ENCODE measurements at regions not wholly inside any gene's neighbourhood (a gene's known extent, or its start where the extent isn't known, plus 50 kb on each side); places are given as distances from the start of the nearest gene placed in this dataset.

DNA sequence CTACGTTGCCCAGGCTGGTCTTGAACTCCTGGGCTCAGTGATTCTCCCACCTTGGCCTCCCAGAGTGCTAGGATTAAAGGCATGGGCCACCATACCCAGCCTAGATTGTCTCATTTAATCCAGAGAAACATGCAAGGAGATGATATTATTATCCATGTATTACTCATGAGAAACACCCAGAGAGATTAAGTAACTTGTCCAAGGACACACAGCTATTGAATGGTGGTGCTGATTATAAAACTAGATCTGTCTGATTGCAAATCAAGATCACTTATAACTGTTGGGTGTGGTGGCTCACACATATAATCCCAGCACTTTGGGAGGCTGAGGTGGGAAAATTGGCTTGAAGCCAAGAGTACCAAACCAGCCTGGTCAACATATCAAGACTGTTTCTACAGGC, 94.4 kb upstream of the ZNF217 start:
- no peaks in the 10 kb centered on the region for H3K9me3 Mint-ChIP-seq
- no peak for DNase-seq
- CTCF ChIA-PET = interaction anchor here (0.6 to 0.7 kb wide), 4 partner anchors 45 to 121 kb away, joined by 3 read pairs; no protein-coding TSS in a partner anchor
- H3K4me1 Mint-ChIP-seq (ENCODE audit: low read depth) = peaks cover 42% of the 10 kb centered on the region
- H3K4me3 Mint-ChIP-seq = no peak overlapping the region
- intact Hi-C loops (cut with micrococcal nuclease) = loop anchor here (2.0 kb wide), 3 partner anchors 35 to 53 kb away; no protein-coding TSS in a partner anchor
- H3K27me3 Mint-ChIP-seq (ENCODE audit: low read depth) = no peaks in the 10 kb centered on the region
- no peak overlapping the region for H3K27ac Mint-ChIP-seq
- no peaks in the 10 kb centered on the region for H3K36me3 Mint-ChIP-seq (ENCODE audit: low read depth)

DNA sequence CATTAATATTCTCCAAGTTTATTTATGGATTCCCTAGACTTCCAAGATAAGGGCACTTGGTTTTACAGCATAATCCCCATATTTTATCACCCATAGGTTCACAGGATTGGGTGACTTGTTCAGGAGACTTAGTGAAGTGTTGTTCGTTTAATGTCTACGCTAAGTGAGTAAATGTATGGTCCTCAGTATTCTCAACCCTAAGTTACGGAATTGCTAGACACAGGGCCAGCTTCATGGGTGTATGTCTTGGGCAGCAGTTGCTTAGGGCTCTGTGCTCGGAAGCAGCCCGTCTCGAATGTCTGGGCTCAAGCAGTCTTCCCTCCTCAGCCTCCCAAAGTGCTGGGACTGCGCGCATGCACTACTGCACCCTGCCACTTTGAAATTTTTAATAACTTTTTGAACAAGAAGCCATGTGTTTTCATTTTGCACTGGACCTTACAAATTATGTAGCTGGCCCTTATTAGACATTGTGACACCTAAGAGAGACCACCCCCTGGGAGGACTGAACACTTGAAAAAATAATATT, 91.5 kb upstream of the ZNF217 start:
- H3K4me1 Mint-ChIP-seq (ENCODE audit: low read depth) = peaks cover 25% of the 10 kb centered on the region
- no peaks in the 10 kb centered on the region for H3K27me3 Mint-ChIP-seq (ENCODE audit: low read depth)
- H3K9me3 Mint-ChIP-seq = no peaks in the 10 kb centered on the region
- intact Hi-C loops (cut with micrococcal nuclease) = no loop called here
- no peak overlapping the region for H3K27ac Mint-ChIP-seq
- H3K4me3 Mint-ChIP-seq = no peak overlapping the region
- no peak for DNase-seq
- H3K36me3 Mint-ChIP-seq (ENCODE audit: low read depth) = no peaks in the 10 kb centered on the region
- CTCF ChIA-PET = interaction anchor here (1.1 kb wide), 1 partner anchor 181 kb away, joined by 3 read pairs; no protein-coding TSS in a partner anchor

DNA sequence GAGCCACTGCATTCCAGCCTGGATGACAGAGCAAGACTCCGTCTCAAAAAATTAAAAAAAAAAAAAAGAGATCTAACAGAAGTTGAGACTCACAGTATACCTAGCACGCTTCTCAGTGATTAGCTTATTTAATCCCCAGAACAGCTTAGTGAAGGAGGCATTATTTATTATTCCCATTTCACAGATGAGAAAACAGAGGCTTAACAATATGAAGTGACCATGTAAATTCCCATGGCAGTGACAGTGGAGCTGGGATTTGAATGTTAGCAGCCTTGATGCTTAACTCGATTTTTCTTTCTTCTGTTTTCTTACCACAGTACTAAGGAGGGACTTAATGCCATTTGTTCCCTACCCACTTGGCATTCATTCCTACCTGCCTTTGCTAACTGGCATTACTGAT, 89.9 kb upstream of the ZNF217 start:
- Mint-ChIP-seq H3K4me3 (no peak overlapping the region), H3K27me3 (ENCODE audit: low read depth) (no peaks in the 10 kb centered on the region), H3K36me3 (ENCODE audit: low read depth) (no peaks in the 10 kb centered on the region), H3K27ac (no peak overlapping the region), H3K4me1 (ENCODE audit: low read depth) (peaks cover 29% of the 10 kb centered on the region), H3K9me3 (no peaks in the 10 kb centered on the region)
- DNase-seq = no peak
- intact Hi-C loops (cut with micrococcal nuclease) = no loop called here
- CTCF ChIA-PET = interaction anchor here (0.7 to 1.5 kb wide), 2 partner anchors 23 to 25 kb away, joined by 3 to 4 read pairs; no protein-coding TSS in a partner anchor

DNA sequence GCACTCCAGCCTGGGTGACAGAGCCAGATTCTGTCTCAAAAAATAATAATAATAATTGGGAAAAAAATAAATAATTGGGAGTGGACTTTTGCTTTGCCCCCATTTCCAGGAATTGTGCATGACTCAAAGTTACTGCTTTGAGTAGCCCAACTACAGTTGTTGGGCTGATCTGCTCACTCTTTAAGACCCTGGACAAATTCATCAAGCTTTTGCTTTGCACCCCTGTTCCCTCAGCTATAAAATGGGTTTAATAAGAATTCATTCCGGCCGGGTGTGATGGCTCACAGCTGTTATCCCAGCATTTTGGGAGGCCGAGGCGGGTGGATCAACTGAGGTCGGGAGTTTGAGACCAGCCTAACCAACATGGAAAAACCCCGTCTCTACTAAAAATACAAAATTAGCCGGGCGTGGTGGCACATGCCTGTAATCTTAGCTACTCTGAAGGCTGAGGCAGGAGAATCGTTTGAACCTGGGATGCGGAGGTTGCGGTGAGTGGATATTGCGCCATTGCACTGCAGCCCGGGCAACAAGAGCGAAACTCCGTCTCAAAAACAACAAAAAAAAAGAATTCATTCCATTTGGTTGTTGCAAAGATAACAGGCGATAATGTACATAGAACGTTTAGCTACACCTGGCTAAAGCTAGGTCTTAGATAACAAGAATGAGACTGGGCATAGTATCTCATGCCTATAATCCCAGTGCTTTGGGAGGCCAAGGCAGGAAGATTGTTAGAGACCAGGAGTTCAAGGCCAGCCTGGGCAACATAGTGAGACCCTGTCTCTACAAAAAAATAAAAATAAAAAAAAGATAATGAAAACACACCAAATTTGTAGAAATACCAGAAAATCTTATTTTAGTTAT, 87.9 kb upstream of the ZNF217 start:
- no peaks in the 10 kb centered on the region for H3K27me3 Mint-ChIP-seq (ENCODE audit: low read depth)
- no peak overlapping the region for H3K4me3 Mint-ChIP-seq
- H3K4me1 Mint-ChIP-seq (ENCODE audit: low read depth) = peaks cover 34% of the 10 kb centered on the region
- CTCF ChIA-PET = interaction anchor here (1.2 to 1.4 kb wide), 3 partner anchors 10 to 21 kb away, joined by 3 to 5 read pairs (median 4); no protein-coding TSS in a partner anchor
- no peaks in the 10 kb centered on the region for H3K9me3 Mint-ChIP-seq
- no peaks in the 10 kb centered on the region for H3K36me3 Mint-ChIP-seq (ENCODE audit: low read depth)
- intact Hi-C loops (cut with micrococcal nuclease) = no loop called here
- no peak overlapping the region for H3K27ac Mint-ChIP-seq
- DNase-seq = no peak

- Mint-ChIP-seq H3K27me3 (ENCODE audit: low read depth) (no peaks in the 10 kb centered on the region), H3K4me1 (ENCODE audit: low read depth) (peaks cover 24% of the 10 kb centered on the region), H3K27ac (no peak overlapping the region), H3K36me3 (ENCODE audit: low read depth) (no peaks in the 10 kb centered on the region), H3K4me3 (no peak overlapping the region), H3K9me3 (no peaks in the 10 kb centered on the region)
- CTCF ChIA-PET = interaction anchor here (0.9 kb wide), 1 partner anchor 11 kb away, joined by 3 read pairs; no protein-coding TSS in a partner anchor
- intact Hi-C loops (cut with micrococcal nuclease) = loop anchor here (2.0 kb wide), 1 partner anchor 19 kb away; no protein-coding TSS in a partner anchor
- no peak for DNase-seq
Observed at GRCh38 chr20:53679597-53680309, 86.1 kb upstream of the ZNF217 start.

GRCh38 chr20:53678990-53679596, 85.5 kb upstream of the ZNF217 start:
- Mint-ChIP-seq H3K36me3 (ENCODE audit: low read depth) (no peaks in the 10 kb centered on the region), H3K4me1 (ENCODE audit: low read depth) (peaks cover 24% of the 10 kb centered on the region), H3K9me3 (no peaks in the 10 kb centered on the region), H3K4me3 (peak overlapping the region; percentile 57), H3K27me3 (ENCODE audit: low read depth) (no peaks in the 10 kb centered on the region), H3K27ac (no peak overlapping the region)
- intact Hi-C loops (cut with micrococcal nuclease) = loop anchor here (2.0 kb wide), 1 partner anchor 18 kb away; no protein-coding TSS in a partner anchor
- CTCF ChIA-PET = interaction anchor here (0.9 kb wide), 1 partner anchor 10 kb away, joined by 3 read pairs; no protein-coding TSS in a partner anchor
- DNase-seq = no peak

DNA sequence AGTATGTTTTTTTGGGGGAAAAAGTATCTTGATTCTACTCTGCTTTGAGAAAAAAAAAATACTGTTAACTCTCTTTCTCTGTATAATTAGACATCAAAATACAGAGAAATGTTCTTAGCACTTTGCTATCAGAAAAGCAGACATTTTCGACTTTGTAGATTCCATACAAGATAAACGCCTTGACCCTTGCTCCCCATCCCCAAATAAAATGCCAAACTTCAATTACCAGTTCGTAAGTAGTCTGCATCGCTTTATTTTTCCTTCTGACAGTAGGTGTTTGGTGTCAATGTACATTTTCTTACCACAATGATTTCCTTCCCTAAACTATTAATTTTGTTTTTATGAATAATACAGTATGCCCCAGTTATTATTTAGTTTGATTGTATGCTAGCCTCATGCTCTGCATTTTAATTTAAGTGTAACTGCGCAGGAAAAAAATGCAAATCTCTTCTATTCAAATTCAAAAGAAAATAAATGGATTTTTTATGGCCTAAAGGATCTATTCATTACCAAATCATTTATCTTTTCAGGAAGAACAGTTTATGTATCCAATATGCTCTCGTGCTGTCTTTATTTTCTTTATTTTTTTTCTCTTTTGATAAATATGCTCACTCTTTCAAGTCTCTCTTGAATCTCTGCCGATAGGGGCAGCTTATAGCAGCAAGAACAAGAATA, 84.8 kb upstream of the ZNF217 start:
- Mint-ChIP-seq H3K9me3 (no peaks in the 10 kb centered on the region), H3K4me1 (ENCODE audit: low read depth) (peaks cover 24% of the 10 kb centered on the region), H3K27me3 (ENCODE audit: low read depth) (no peaks in the 10 kb centered on the region), H3K36me3 (ENCODE audit: low read depth) (no peaks in the 10 kb centered on the region), H3K27ac (peak overlapping the region; percentile 75), H3K4me3 (peak overlapping the region; percentile 57)
- DNase-seq = no peak
- CTCF ChIA-PET = interaction anchor here (0.9 to 1.4 kb wide), 3 partner anchors 9 to 266 kb away, joined by 3 read pairs; no protein-coding TSS in a partner anchor
- intact Hi-C loops (cut with micrococcal nuclease) = loop anchor here (2.0 kb wide), 1 partner anchor 18 kb away; no protein-coding TSS in a partner anchor

DNA sequence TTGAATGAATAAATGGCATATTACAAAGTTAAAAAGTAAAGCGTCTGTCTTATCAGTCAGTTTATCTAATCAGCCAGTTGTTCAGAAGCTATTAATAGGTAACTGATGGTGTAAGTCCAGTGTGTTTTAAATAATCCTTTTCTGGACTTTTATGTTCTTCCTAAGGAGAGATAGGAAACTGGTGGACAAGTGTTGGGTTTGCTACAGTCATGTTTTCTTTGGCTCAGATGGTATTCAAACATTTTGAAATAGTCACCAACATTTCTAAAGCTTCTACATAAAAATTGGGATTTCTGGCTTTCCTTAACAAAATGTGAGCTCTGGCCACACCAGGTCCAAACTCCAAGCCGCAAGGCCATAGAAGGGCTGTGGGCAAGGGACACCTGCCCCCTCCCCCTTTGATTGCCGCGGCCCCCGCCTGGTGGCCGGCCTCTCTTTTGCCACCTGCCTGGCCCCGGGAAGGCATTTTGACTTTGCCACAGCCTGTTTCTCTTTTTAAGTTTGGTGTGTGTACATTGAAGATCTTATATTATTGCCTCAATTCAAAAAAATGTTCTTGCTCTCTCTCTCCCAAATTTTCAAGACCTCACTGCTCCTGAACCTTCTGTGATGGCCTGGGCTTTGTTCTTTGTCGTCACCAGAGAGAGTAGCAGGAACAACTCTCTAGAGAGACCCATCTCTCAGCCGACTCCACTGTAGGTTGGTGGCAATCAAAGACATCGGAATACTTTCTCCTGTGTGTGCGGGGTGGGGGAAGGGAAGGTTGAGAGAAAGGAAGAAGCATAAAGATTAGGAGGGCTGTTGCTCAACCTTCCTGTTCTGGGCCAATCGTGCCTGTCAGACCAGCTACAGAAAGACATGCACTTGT, 84.0 kb upstream of the ZNF217 start:
- peak overlapping the region; percentile 57 for H3K4me3 Mint-ChIP-seq
- CTCF ChIA-PET = interaction anchor here (1.2 to 1.4 kb wide), 2 partner anchors 15 to 267 kb away, joined by 3 read pairs; no protein-coding TSS in a partner anchor
- no peaks in the 10 kb centered on the region for H3K36me3 Mint-ChIP-seq (ENCODE audit: low read depth)
- peak overlapping the region; percentile 75 for H3K27ac Mint-ChIP-seq
- DNase-seq = peak; percentile 67
- no peaks in the 10 kb centered on the region for H3K27me3 Mint-ChIP-seq (ENCODE audit: low read depth)
- H3K4me1 Mint-ChIP-seq (ENCODE audit: low read depth) = peaks cover 24% of the 10 kb centered on the region
- H3K9me3 Mint-ChIP-seq = no peaks in the 10 kb centered on the region
- intact Hi-C loops (cut with micrococcal nuclease) = loop anchor here (2.0 kb wide), 1 partner anchor 17 kb away; no protein-coding TSS in a partner anchor

GRCh38 chr20:53676987-53677386, 83.3 kb upstream of the ZNF217 start:
- intact Hi-C loops (cut with micrococcal nuclease) = no loop called here
- no peaks in the 10 kb centered on the region for H3K27me3 Mint-ChIP-seq (ENCODE audit: low read depth)
- CTCF ChIA-PET = interaction anchor here (1.2 to 1.4 kb wide), 2 partner anchors 15 to 268 kb away, joined by 3 read pairs; no protein-coding TSS in a partner anchor
- H3K27ac Mint-ChIP-seq = no peak overlapping the region
- no peaks in the 10 kb centered on the region for H3K36me3 Mint-ChIP-seq (ENCODE audit: low read depth)
- no peak for DNase-seq
- no peak overlapping the region for H3K4me3 Mint-ChIP-seq
- H3K4me1 Mint-ChIP-seq (ENCODE audit: low read depth) = peaks cover 24% of the 10 kb centered on the region
- H3K9me3 Mint-ChIP-seq = no peaks in the 10 kb centered on the region

DNA sequence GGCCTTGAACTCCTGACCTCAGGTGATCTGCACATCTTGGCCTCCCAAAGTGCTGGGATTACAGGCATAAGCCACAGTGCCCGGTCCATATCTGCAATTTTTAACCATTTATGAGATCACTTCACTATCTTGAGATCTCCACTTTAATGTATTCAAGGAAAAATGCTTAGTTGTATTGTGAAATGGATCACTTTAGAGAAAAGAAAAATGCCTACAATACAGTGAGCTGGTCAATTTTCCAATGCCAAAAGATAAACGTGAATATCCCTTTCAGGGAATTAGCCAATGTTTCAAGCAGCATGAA, 82.8 kb upstream of the ZNF217 start:
- CTCF ChIA-PET = no interaction called here
- Mint-ChIP-seq H3K27ac (no peak overlapping the region), H3K4me3 (no peak overlapping the region)

More for the DNA sequence above, 82.8 kb upstream of the ZNF217 start:
- intact Hi-C loops (cut with micrococcal nuclease) = no loop called here
- Mint-ChIP-seq H3K36me3 (ENCODE audit: low read depth) (no peaks in the 10 kb centered on the region), H3K4me1 (ENCODE audit: low read depth) (peaks cover 24% of the 10 kb centered on the region), H3K27me3 (ENCODE audit: low read depth) (no peaks in the 10 kb centered on the region), H3K9me3 (no peaks in the 10 kb centered on the region)
- DNase-seq = no peak
